Hematopoietic multipotent progenitor cell treated with erythropoietin and hydrocortisone succinate and interleukin-3 and kit ligand, for 15 days (in vitro differentiated cells): ENCODE measurements at regions not wholly inside any gene's neighbourhood (a gene's known extent, or its start where the extent isn't known, plus 50 kb on each side); places are given as distances from the start of the nearest gene placed in this dataset.
"Not testable (repeated sequence)": the region's sequence is repeated elsewhere in the genome, so short reads cannot be mapped to it uniquely, and the experiment has no call there.

Source experiments
- DNase-seq: peaks from one replicate; pipeline ENCODE4 v3.0.0-alpha.2; 2015; ENCODE audit warnings: low spot score

DNA sequence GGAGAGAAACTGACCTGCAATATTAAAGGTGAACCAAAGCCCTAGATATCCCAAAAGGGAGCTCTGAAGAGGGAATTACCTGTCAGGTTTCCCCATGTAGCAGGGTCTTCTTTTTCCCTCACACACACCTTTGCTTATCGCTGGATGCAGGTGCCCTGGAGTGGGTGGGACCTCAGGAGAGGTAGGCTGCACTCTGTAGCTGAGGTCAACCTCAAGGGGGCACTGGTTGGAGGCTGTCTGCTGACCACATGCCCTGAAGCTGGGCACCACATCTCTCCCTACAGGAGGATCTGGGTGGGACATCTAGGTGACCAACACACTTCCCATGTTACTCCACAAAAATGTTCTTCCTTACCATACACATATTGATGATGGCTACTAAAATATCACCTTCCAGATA is 298.7 kb upstream of the USP25 start:
- no peak for DNase-seq

- no peak for DNase-seq
Observed at GRCh38 chr21:15433091-15433490, 296.7 kb upstream of the USP25 start.

GRCh38 chr21:15434163-15434905 is 295.4 kb upstream of the USP25 start:
- DNase-seq = no peak

DNA sequence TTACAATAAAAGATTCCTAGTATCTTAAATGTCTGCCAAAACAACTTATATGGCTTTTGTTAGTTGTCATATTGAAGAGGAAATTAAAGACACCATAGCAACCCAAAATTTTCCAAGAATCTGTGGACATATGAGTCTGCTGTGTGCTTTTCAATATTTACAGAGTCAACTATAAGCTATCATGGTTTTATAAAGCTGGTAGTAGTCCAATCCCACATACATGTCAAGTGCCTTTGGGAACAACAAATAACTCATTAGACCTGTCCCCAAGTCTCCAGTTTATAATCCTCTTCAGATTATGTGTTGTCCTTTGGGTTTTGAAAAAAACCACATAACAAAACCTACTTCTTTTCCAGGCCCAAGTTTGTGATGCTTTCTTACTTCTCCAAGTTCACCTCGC is 293.8 kb upstream of the USP25 start:
- no peak for DNase-seq

DNA sequence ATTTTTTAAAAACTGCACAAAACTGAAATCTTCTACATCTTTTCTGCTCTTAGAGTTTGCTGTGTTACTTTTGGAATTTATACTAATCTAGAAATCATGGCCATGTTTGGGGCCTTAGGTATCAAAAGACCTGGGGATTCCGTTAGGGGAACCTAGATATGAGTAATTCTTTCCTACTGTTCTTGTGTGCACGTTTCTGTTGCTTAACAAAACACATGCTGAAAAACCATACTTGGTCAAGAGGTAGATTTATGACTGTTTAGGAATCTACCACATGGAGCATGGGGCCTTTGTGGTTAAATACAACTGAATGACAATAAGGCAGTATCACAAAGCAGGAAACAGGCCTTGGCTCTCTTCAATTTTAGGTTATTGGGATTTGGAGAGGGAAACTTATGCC is 291.9 kb upstream of the USP25 start:
- DNase-seq = no peak

- no peak for DNase-seq
Observed at GRCh38 chr21:15439726-15440125, 290.1 kb upstream of the USP25 start.

- DNase-seq = no peak
Observed at GRCh38 chr21:15441060-15441493, 288.7 kb upstream of the USP25 start.

DNA sequence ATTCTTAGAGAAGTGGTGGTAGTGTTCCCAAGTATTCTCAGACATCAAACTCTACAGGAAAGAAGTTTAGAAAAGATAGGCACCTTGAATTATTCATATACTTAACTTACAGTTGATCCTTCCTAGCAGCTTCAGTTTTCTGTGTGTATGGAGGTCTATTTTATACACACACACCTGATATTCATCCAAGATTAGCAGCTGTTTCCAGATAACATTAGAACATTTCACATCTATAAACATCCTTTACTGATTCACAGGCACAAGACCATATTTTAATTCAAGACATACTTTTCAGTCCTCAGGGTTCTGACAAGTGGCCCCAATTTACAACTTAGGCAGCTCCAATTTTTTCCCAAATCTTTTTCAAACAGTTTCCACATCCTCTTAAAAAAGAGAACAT is 287.8 kb upstream of the USP25 start:
- no peak for DNase-seq

- DNase-seq = no peak
Observed at GRCh38 chr21:15442743-15443469, 286.9 kb upstream of the USP25 start.

GRCh38 chr21:15443740-15444117 is 286.1 kb upstream of the USP25 start:
- no peak for DNase-seq

- no peak for DNase-seq
Observed at GRCh38 chr21:15444118-15444960, 285.4 kb upstream of the USP25 start.

DNA sequence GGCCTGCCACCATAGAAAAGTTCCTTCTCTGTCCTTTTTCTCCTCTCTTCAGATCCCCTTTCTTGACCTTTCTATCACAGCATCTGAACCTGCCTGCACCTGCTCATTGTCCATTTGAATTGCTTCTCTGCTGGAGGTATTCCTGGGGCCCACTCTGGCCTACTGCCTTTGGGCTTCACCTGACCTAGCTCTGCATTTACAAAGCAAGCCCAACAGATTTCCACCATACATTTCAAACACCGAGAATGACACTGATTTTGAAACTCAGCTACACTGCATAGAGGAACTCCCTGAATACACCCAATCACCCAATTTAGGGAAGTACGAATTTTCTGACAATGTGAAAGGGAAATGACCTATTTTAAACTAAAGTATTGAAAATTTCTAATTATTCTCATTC is 284.5 kb upstream of the USP25 start:
- no peak for DNase-seq

DNA sequence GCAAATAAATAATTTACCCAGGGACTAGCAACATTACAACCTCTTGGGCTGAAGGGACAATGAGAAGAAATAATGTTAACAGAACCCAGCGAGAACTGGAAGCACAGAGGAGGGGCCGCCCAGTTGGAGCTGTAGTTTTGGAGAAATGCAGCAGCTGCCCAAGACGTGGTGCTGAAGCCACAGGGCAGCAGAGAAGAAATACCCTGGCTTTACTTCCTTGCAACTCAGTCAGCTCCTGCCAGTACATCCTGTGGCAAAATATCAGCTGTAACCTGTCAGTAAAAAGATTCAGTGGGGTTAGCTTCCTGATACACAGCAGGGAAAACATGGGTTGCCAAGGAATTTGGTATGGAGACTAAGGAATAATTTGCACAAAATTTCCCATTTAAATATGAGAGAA is 283.6 kb upstream of the USP25 start:
- DNase-seq = no peak

GRCh38 chr21:15449556-15449955 is 280.2 kb upstream of the USP25 start:
- DNase-seq = no peak

- no peak for DNase-seq
Observed at GRCh38 chr21:15453261-15453660, 276.5 kb upstream of the USP25 start.

GRCh38 chr21:15453785-15454184 is 276.0 kb upstream of the USP25 start:
- not testable (repeated sequence) for DNase-seq

DNA sequence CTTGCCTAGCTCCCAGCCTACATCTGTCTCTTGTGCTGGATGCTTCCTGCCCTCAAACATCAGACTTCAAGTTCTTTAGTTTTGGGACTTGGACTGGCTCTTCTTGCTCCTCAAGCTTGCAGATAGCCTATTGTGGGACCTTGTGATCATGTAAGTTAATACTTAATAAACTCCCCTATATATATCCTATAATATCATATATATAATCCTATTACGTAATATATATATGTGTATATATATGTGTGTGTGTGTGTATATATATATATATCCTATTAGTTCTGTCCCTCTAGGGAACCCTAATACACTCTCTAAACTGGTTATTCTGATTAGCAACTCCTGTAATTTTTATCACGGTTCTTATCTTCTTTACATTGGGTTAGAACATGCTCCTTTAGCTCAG is 274.9 kb upstream of the USP25 start:
- not testable (repeated sequence) for DNase-seq

DNA sequence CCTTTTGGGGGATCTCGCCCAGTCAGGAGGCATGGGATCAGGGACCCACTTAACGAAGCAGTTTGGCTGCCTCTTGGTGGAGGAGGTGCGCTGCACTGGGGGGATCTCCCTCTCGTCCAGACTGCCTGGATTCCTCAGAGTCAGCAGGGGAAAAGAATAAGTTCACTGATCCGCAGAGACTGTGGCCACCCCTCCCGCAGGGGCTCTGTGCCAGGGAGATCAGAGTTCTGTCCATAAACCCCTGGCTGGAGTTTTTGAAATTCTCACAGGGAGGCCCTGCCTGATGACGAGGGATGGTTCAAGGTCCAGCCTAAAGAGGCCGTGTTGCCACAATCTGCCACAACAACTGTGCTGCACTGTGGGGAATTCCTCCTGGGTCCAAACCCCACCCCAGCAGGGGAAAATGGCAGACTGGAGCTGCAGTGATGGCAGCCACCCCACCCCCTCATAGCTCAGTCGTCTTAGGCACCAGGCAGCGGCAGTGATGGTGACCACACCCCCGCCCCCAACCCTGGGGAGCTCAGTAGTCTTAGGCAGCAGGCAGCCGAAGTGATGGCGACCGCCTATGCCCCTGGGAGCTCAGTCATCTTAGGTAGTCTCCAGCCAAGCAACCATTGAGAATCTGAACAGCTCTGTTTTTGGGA is 273.8 kb upstream of the USP25 start:
- DNase-seq = no peak

- no peak for DNase-seq
Observed at GRCh38 chr21:15457965-15458364, 271.8 kb upstream of the USP25 start.

- no peak for DNase-seq
Observed at GRCh38 chr21:15462092-15462491, 267.7 kb upstream of the USP25 start.

DNA sequence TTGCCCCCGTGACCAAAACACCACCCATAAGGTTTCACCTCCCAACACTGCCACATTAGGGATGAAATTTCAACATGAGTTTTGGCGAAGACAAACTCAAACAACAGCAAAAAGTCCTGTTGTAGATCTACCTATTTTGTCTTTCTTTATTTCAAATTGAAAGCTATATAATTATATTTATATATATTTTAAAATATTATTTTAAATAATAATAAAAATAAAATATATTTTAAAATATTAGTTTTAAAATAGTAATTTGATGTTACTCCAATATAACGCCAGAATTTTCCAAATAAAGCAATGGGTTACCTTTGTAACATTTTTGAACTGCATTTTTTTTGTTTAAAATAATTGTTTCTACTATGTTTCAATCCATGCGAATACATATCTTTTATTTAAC is 263.5 kb upstream of the USP25 start:
- DNase-seq = no peak

- DNase-seq = no peak
Observed at GRCh38 chr21:15468368-15468767, 261.4 kb upstream of the USP25 start.
